Gastroesophageal sphincter (tissue), 4 donors: ENCODE measurements at regions not wholly inside any gene's neighbourhood (a gene's known extent, or its start where the extent isn't known, plus 50 kb on each side); places are given as distances from the start of the nearest gene placed in this dataset.

ENCODE experiments used
- ATAC-seq: fragments of 150-250 bp; one replicate; pipeline ENCODE4 v1.9.1; 2016; ENCODE audit warnings: mild to moderate bottlenecking, moderate library complexity
- H3K27ac ChIP-seq, 4 donors: fragments of 200-600 bp; sonication (generic) in 3 of 4; 1 replicate in 3 of 4; 2 replicates in 1 of 4; pipeline ENCODE4 v1.5.1; 2016 to 2019
- H3K27me3 ChIP-seq: fragments of 200-600 bp; sonication (generic); one replicate; pipeline ENCODE4 v1.5.1; 2019
- H3K36me3 ChIP-seq, 2 donors: fragments of 200-600 bp; sonication (generic); one replicate each; pipeline ENCODE4 v1.5.1; 2019; ENCODE audit warnings: control low read depth in 1 of 2
- H3K4me1 ChIP-seq, 3 donors: fragments of 200-600 bp; sonication (generic); 1 replicate in 2 of 3; 2 replicates in 1 of 3; pipeline ENCODE4 v1.5.1; 2016 to 2019; ENCODE audit warnings: control low read depth in 2 of 3
- H3K4me3 ChIP-seq, 2 donors: fragments of 200-600 bp; sonication (generic); one replicate each; pipeline ENCODE4 v1.5.1; 2019; ENCODE audit warnings: mild to moderate bottlenecking in 1 of 2, moderate library complexity in 1 of 2
- H3K9me3 ChIP-seq, 3 donors: fragments of 200-600 bp; sonication (generic); one replicate each; pipeline ENCODE4 v1.5.1; 2017 to 2019; ENCODE audit warnings: control low read depth in 2 of 3
- CTCF ChIP-seq, 4 experiments: fragments of 200-600 bp in 2 of 4; fragments of 450-650 bp in 2 of 4; sonication (generic) in 1 of 4; IDR thresholded peaks; one replicate each; pipeline ENCODE4 v1.5.1; 2017 to 2019; ENCODE audit warnings: antibody characterized with exemption in 4 of 4, mild to moderate bottlenecking in 2 of 4, moderate library complexity in 2 of 4
- EP300 ChIP-seq: sonication (generic); formaldehyde crosslinking; IDR thresholded peaks from one replicate; pipeline ENCODE4 v1.6.1; 2017; ENCODE audit warnings: antibody characterized with exemption, mild to moderate bottlenecking
- POLR2A ChIP-seq, 2 donors: fragments of 450-650 bp; IDR thresholded peaks; one replicate each; pipeline ENCODE4 v1.6.1; 2017; ENCODE audit warnings: antibody characterized with exemption in 2 of 2, mild to moderate bottlenecking in 2 of 2, moderate library complexity in 1 of 2
- POLR2AphosphoS5 ChIP-seq: sonication (generic); formaldehyde crosslinking; IDR thresholded peaks from one replicate; pipeline ENCODE4 v1.6.1; 2017; ENCODE audit warnings: antibody characterized with exemption
- WGBS, 2 donors: methylation state at CpG; one replicate each; pipeline ENCODE4 v1.1.5; 2018; ENCODE audit warnings: low coverage in 1 of 2; 5-methylcytosine and 5-hydroxymethylcytosine counted together

- no peak for TF ChIP-seq EP300
- no peak for TF ChIP-seq POLR2AphosphoS5
- TF ChIP-seq CTCF (IDR thresholded peaks at IDR 0.05): no peak
- no peak for TF ChIP-seq POLR2A (IDR thresholded peaks at IDR 0.05)
- Histone ChIP-seq H3K27ac (no peak overlapping the region), H3K4me3 (no peak overlapping the region), H3K36me3 (no peaks in the 10 kb centered on the region), H3K4me1 (no peaks in the 10 kb centered on the region), H3K9me3 (no peaks in the 10 kb centered on the region), H3K27me3 (peaks cover 82% of the 10 kb centered on the region)
- ATAC-seq: no peak
- WGBS, 2 donors: 89% methylated on average over 8 of the region's 27 CpGs; no CpG with 5 or more reads in 1 of the 2 donors
Observed at GRCh38 chr22:47372596-47373385, 610.3 kb downstream of the TBC1D22A start.

GRCh38 chr22:47372111-47372581, 609.7 kb downstream of the TBC1D22A start:
- Histone ChIP-seq H3K36me3 (no peaks in the 10 kb centered on the region), H3K27me3 (peaks cover 81% of the 10 kb centered on the region), H3K4me1 (no peaks in the 10 kb centered on the region), H3K27ac (no peak overlapping the region), H3K9me3 (no peaks in the 10 kb centered on the region), H3K4me3 (no peak overlapping the region)
- 60% methylated on average over 1 of the region's 15 CpGs; no CpG with 5 or more reads in 1 of the 2 donors for WGBS, 2 donors
- no peak for TF ChIP-seq CTCF (IDR thresholded peaks at IDR 0.05)
- TF ChIP-seq POLR2AphosphoS5: no peak
- TF ChIP-seq EP300: no peak
- no peak for TF ChIP-seq POLR2A (IDR thresholded peaks at IDR 0.05)
- ATAC-seq: no peak

GRCh38 chr22:47371263-47372090, 609.0 kb downstream of the TBC1D22A start:
- Histone ChIP-seq H3K4me1 (no peaks in the 10 kb centered on the region), H3K27ac (no peak overlapping the region), H3K4me3 (no peak overlapping the region), H3K9me3 (no peaks in the 10 kb centered on the region), H3K36me3 (no peaks in the 10 kb centered on the region), H3K27me3 (peaks cover 81% of the 10 kb centered on the region)
- TF ChIP-seq POLR2A (IDR thresholded peaks at IDR 0.05) (no peak), CTCF (IDR thresholded peaks at IDR 0.05) (no peak), POLR2AphosphoS5 (no peak), EP300 (no peak)
- WGBS, 2 donors: 60% methylated on average over 7 of the region's 15 CpGs; no CpG with 5 or more reads in 1 of the 2 donors
- no peak for ATAC-seq

- WGBS, 2 donors: 47 to 70% methylated on average over 2 to 3 of the region's 18 CpGs
- peaks cover 77% of the 10 kb centered on the region for H3K27me3 ChIP-seq
- TF ChIP-seq CTCF (IDR thresholded peaks at IDR 0.05) (no peak), POLR2A (IDR thresholded peaks at IDR 0.05) (no peak), EP300 (no peak), POLR2AphosphoS5 (no peak)
- H3K9me3 ChIP-seq: no peaks in the 10 kb centered on the region
- no peaks in the 10 kb centered on the region for H3K4me1 ChIP-seq
- no peak overlapping the region for H3K27ac ChIP-seq
- H3K4me3 ChIP-seq: no peak overlapping the region
- H3K36me3 ChIP-seq: no peaks in the 10 kb centered on the region
- no peak for ATAC-seq
Observed at GRCh38 chr22:47370448-47371262, 608.2 kb downstream of the TBC1D22A start.
